SU-DHL-6 (cell line): ENCODE measurements at regions not wholly inside any gene's neighbourhood (a gene's known extent, or its start where the extent isn't known, plus 50 kb on each side); places are given as distances from the start of the nearest gene placed in this dataset.

Experiments used
- H2AFZ ChIP-seq: fragments of 200-600 bp; sonication (generic); 2 replicates; pipeline ENCODE4 v1.6.1; 2014; ENCODE audit warnings: low read depth, mild to moderate bottlenecking, moderate library complexity, mixed read lengths, antibody characterized with exemption, low read length; ENCODE audit not compliant: severe bottlenecking
- H3F3A ChIP-seq: fragments of 200-600 bp; shearing (Covaris generic); 2 replicates; pipeline ENCODE4 v1.6.0; 2016; ENCODE audit warnings: antibody characterized with exemption, mild to moderate bottlenecking; ENCODE audit not compliant: insufficient read depth
- H3K27ac ChIP-seq: fragments of 200-600 bp; sonication (generic); 2 replicates; pipeline ENCODE4 v1.5.1; 2016; ENCODE audit warnings: low read depth, mild to moderate bottlenecking, low read length, moderate library complexity, mixed read lengths
- H3K27me3 ChIP-seq: fragments of 200-600 bp; sonication (generic), shearing (Covaris generic); 2 replicates; pipeline ENCODE4 v1.6.0; 2014; ENCODE audit warnings: mild to moderate bottlenecking, low read length
- H3K36me3 ChIP-seq: fragments of 200-600 bp; sonication (generic); 2 replicates; pipeline ENCODE4 v1.6.1; 2014; ENCODE audit warnings: mild to moderate bottlenecking, low read length, mixed read lengths
- H3K4me2 ChIP-seq: fragments of 300-600, 200-600 bp; shearing (Covaris generic), sonication (generic); 2 replicates; pipeline ENCODE4 v1.6.0; 2014; ENCODE audit warnings: low read length, low read depth, mild to moderate bottlenecking; ENCODE audit not compliant: poor library complexity, severe bottlenecking
- H3K4me3 ChIP-seq: fragments of 200-600 bp; sonication (generic); 2 replicates; pipeline ENCODE4 v1.5.1; 2014; ENCODE audit warnings: antibody characterized with exemption, low read length, mild to moderate bottlenecking, mixed read lengths; ENCODE audit not compliant: insufficient read depth, poor library complexity, severe bottlenecking
- H3K79me2 ChIP-seq: fragments of 200-600 bp; sonication (generic); 2 replicates; pipeline ENCODE4 v1.6.1; 2014; ENCODE audit warnings: mild to moderate bottlenecking, low read length, moderate library complexity; ENCODE audit not compliant: insufficient read depth
- H3K9ac ChIP-seq: fragments of 200-600 bp; sonication (generic); 2 replicates; pipeline ENCODE4 v1.7.0; 2014; ENCODE audit warnings: mild to moderate bottlenecking, low read length
- H3K9me2 ChIP-seq: fragments of 200-600 bp; sonication (generic); replicated peaks from 2 replicates; pipeline ENCODE4 v1.6.1; 2014; ENCODE audit warnings: low read length; ENCODE audit not compliant: insufficient read depth
- H3K9me3 ChIP-seq: fragments of 200-600 bp; sonication (generic); 2 replicates; pipeline ENCODE4 v1.6.1; 2014; ENCODE audit warnings: low read length, mixed read lengths; ENCODE audit not compliant: insufficient read depth
- H4K20me1 ChIP-seq: fragments of 200-600 bp; sonication (generic); 2 replicates; pipeline ENCODE4 v1.6.1; 2014; ENCODE audit warnings: low read depth, mild to moderate bottlenecking, antibody characterized with exemption, low read length, moderate library complexity, mixed read lengths
- EZH2phosphoT487 ChIP-seq: fragments of 200-600 bp; sonication (generic), shearing (Covaris generic); conservative IDR thresholded peaks from 2 replicates; pipeline ENCODE4 v1.6.1; 2018; ENCODE audit warnings: mild to moderate bottlenecking, antibody characterized with exemption, low read length, moderate library complexity, mixed read lengths
- TF ChIP-seq, protein P1 (sequence below): fragments of 200-600 bp; sonication (generic); IDR thresholded peaks from one replicate; pipeline ENCODE4 v1.5.1; 2017; ENCODE audit warnings: antibody characterized with exemption, mild to moderate bottlenecking, low read length, moderate library complexity; ENCODE audit not compliant: insufficient read depth, poor library complexity, severe bottlenecking

DNA sequence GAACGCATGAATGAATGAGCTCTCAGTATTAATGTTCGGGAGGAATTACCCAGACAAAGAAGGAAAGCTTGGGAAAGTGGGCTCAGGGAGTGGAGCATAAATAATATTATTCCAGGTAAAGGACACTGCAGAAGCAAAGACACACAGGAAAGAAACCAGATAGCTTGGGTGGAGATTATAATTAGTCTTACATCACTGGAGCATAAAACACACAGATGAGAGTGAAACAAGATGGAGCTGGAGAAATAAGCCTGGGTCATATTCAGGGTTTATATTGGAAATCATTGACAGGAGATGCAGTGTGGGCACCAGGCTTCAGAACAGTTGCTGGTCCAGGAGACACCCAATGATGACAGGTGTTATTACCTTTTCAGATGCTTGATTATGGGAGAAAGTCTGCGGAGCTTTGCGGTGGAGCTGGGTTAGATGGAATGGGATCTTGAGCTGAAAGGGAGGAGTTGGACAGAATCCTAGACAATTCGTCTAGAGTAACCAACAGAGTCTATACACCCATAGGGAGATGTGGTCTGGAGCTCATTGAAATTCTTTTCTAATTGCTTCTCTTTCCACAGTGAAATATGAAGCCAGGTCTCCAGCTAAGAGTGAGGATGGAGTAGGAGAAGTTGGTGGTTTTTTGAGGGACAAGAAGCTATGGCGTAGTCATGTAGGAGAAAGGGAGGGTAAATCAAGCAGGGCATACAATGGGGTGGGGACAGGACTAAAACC is 227.2 kb downstream of the FAM76B start:
- H2AFZ ChIP-seq, result no peak overlapping the region
- no peaks in the 10 kb centered on the region for H3K9me2 ChIP-seq
- no peaks in the 10 kb centered on the region for H3K36me3 ChIP-seq
- H4K20me1 ChIP-seq, result no peaks in the 10 kb centered on the region
- no peak overlapping the region for H3K27ac ChIP-seq
- no peak overlapping the region for H3K4me3 ChIP-seq
- no peaks in the 10 kb centered on the region for H3K27me3 ChIP-seq
- no peaks in the 10 kb centered on the region for H3F3A ChIP-seq
- H3K4me2 ChIP-seq, result no peak overlapping the region
- no peak overlapping the region for H3K9ac ChIP-seq
- no peak for TF ChIP-seq EZH2phosphoT487
- TF ChIP-seq, protein P1, sequence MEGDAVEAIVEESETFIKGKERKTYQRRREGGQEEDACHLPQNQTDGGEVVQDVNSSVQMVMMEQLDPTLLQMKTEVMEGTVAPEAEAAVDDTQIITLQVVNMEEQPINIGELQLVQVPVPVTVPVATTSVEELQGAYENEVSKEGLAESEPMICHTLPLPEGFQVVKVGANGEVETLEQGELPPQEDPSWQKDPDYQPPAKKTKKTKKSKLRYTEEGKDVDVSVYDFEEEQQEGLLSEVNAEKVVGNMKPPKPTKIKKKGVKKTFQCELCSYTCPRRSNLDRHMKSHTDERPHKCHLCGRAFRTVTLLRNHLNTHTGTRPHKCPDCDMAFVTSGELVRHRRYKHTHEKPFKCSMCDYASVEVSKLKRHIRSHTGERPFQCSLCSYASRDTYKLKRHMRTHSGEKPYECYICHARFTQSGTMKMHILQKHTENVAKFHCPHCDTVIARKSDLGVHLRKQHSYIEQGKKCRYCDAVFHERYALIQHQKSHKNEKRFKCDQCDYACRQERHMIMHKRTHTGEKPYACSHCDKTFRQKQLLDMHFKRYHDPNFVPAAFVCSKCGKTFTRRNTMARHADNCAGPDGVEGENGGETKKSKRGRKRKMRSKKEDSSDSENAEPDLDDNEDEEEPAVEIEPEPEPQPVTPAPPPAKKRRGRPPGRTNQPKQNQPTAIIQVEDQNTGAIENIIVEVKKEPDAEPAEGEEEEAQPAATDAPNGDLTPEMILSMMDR, result no peak
- H3K79me2 ChIP-seq, result no peaks in the 10 kb centered on the region
- no peaks in the 10 kb centered on the region for H3K9me3 ChIP-seq

DNA sequence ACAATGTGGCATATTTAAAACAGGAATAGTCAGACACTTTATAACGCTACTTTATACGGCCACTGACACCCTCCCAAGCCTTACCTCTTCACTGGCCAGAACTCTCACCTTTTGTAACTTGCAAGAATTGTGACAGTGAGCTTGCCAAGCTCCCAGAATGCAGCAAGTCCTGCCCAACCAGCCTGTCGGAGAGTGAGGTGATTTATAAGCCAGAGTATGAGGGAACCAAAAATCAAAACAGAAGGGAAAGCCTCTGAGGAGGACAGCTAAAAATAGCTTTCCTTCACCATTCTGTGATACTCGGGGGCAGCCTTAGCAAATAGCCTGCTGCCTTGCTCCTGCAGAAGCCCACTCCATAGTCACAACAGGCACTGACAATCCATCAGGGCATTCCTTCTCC is 229.7 kb downstream of the FAM76B start:
- Histone ChIP-seq H3K9me2 (no peaks in the 10 kb centered on the region), H3K27ac (no peak overlapping the region), H3K36me3 (no peaks in the 10 kb centered on the region), H3K9me3 (no peaks in the 10 kb centered on the region), H2AFZ (no peak overlapping the region), H3F3A (no peaks in the 10 kb centered on the region), H3K79me2 (no peaks in the 10 kb centered on the region), H3K4me3 (no peak overlapping the region), H3K9ac (no peak overlapping the region), H3K27me3 (no peaks in the 10 kb centered on the region), H3K4me2 (no peak overlapping the region), H4K20me1 (no peaks in the 10 kb centered on the region)
- no peak for TF ChIP-seq EZH2phosphoT487
- TF ChIP-seq, protein P1, result no peak

DNA sequence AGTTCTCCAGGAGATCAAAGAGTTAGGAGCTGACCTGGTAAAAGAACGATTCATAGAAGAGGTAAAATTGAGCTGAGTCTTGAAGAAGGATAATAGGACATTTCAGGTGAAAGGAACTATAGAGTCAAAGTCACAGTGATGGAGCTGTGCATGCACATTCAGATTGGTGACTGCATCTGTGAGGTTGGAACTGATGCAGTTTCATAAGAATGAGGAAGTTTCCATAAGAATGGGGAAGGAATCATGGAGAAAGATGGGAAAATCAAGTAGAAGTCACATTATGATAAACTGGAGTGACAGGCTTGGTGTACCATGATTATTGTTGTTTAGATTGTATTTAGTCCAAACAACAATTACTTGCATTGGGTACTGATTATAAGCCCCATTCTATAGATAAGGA is 232.2 kb downstream of the FAM76B start:
- no peaks in the 10 kb centered on the region for H3K9me2 ChIP-seq
- H3K27me3 ChIP-seq, result no peaks in the 10 kb centered on the region
- no peaks in the 10 kb centered on the region for H3F3A ChIP-seq
- no peak overlapping the region for H2AFZ ChIP-seq
- no peak overlapping the region for H3K9ac ChIP-seq
- no peak overlapping the region for H3K27ac ChIP-seq
- no peak overlapping the region for H3K4me3 ChIP-seq
- no peaks in the 10 kb centered on the region for H3K36me3 ChIP-seq
- H3K4me2 ChIP-seq, result no peak overlapping the region
- H3K9me3 ChIP-seq, result no peaks in the 10 kb centered on the region
- no peaks in the 10 kb centered on the region for H4K20me1 ChIP-seq
- H3K79me2 ChIP-seq, result no peaks in the 10 kb centered on the region
- TF ChIP-seq, protein P1, result no peak
- TF ChIP-seq EZH2phosphoT487, result no peak
